Lung (tissue), 11 donors: ENCODE measurements at regions not wholly inside any gene's neighbourhood (a gene's known extent, or its start where the extent isn't known, plus 50 kb on each side); places are given as distances from the start of the nearest gene placed in this dataset.

ENCODE experiments used
- ATAC-seq: fragments of 200-7000 bp; cut with Tn5 transposase; one replicate; pipeline ENCODE4 v1.9.1; 2020; ENCODE audit warnings: moderate number of reproducible peaks; ENCODE audit not compliant: insufficient read depth, low FRiP score
- DNase-seq, 3 donors: peaks; one replicate each; pipeline ENCODE4 v3.0.0-alpha.2; 2013 to 2017
- H3K27ac ChIP-seq, 2 donors: one replicate each; pipeline ENCODE4 v1.5.1; 2013; ENCODE audit warnings: mild to moderate bottlenecking in 2 of 2, moderate library complexity in 2 of 2, control low read depth in 1 of 2, inconsistent platforms in 1 of 2, low read depth in 1 of 2, low read length in 1 of 2
- H3K27me3 ChIP-seq, 3 donors: one replicate each; pipeline ENCODE4 v1.5.1; 2013; ENCODE audit warnings: low read length in 2 of 3; ENCODE audit not compliant: control insufficient read depth in 3 of 3, insufficient read depth in 3 of 3
- H3K36me3 ChIP-seq, 4 donors: one replicate each; pipeline ENCODE4 v1.5.1; 2013; ENCODE audit warnings: low read length in 4 of 4, mild to moderate bottlenecking in 1 of 4, moderate library complexity in 1 of 4; ENCODE audit not compliant: control insufficient read depth in 4 of 4, insufficient read depth in 4 of 4
- H3K4me1 ChIP-seq, 5 donors: one replicate each; pipeline ENCODE4 v1.5.1; 2013; ENCODE audit warnings: low read length in 5 of 5, mild to moderate bottlenecking in 2 of 5, moderate library complexity in 1 of 5; ENCODE audit not compliant: control insufficient read depth in 5 of 5, insufficient read depth in 5 of 5
- H3K4me3 ChIP-seq: one replicate; pipeline ENCODE4 v1.5.1; 2013; ENCODE audit warnings: mild to moderate bottlenecking, control low read depth, moderate library complexity
- H3K9ac ChIP-seq, 2 donors: one replicate each; pipeline ENCODE4 v1.5.1; 2013; ENCODE audit warnings: low read length in 2 of 2, control low read depth in 1 of 2; ENCODE audit not compliant: insufficient read depth in 1 of 2
- H3K9me3 ChIP-seq, 4 donors: one replicate each; pipeline ENCODE4 v1.5.1; 2013; ENCODE audit warnings: low read length in 3 of 4, mild to moderate bottlenecking in 1 of 4, moderate library complexity in 1 of 4; ENCODE audit not compliant: control insufficient read depth in 4 of 4, insufficient read depth in 3 of 4
- WGBS, 2 donors: extraction: QIAGEN DNeasy Blood & Tissue Kit; methylation state at CpG; one replicate each; pipeline ENCODE4 v1.1.7; 2013; 5-methylcytosine and 5-hydroxymethylcytosine counted together
- TF ChIP-seq, protein P1 (sequence below): IDR thresholded peaks from 2 replicates; pipeline ENCODE4 v1.5.1; 2012; ENCODE audit warnings: mild to moderate bottlenecking; ENCODE audit errors: control extremely low read depth, extremely low read depth
- donor health status: control.
- donor health status: control.
- donor health status: Bipolar disorder and iron deficiency.
- donor health status: healthy.
- donor health status: DM: yes; HTN: yes; CAD: no.

DNA sequence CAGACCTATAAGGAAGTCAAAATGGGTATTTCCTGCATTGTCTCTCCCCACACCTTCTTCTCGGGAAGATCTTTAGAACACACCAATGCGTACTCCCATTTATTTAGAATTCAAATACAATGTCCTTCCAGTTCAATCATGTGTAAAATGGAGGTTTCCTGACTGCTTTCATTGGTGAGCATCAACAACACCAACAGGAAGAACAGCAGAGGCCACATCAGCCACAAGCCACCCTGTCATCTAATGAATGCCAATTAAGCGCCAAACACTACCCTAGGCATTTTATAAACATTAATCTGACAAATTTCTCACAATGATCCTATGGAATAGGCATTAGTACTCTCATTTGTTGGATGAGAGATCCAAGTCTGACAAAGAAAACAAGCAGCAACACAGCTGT is 68.4 kb upstream of the SMLR1 start:
- H3K4me3 ChIP-seq = no peak overlapping the region
- TF ChIP-seq, protein P1, sequence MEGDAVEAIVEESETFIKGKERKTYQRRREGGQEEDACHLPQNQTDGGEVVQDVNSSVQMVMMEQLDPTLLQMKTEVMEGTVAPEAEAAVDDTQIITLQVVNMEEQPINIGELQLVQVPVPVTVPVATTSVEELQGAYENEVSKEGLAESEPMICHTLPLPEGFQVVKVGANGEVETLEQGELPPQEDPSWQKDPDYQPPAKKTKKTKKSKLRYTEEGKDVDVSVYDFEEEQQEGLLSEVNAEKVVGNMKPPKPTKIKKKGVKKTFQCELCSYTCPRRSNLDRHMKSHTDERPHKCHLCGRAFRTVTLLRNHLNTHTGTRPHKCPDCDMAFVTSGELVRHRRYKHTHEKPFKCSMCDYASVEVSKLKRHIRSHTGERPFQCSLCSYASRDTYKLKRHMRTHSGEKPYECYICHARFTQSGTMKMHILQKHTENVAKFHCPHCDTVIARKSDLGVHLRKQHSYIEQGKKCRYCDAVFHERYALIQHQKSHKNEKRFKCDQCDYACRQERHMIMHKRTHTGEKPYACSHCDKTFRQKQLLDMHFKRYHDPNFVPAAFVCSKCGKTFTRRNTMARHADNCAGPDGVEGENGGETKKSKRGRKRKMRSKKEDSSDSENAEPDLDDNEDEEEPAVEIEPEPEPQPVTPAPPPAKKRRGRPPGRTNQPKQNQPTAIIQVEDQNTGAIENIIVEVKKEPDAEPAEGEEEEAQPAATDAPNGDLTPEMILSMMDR = no peak
- H3K4me1 ChIP-seq = no peaks in the 10 kb centered on the region
- ATAC-seq = no peak
- H3K27ac ChIP-seq = no peak overlapping the region
- H3K9me3 ChIP-seq = peaks cover 0 to 2% (median 0%) of the 10 kb centered on the region in 4 donors
- no peaks in the 10 kb centered on the region for H3K36me3 ChIP-seq
- DNase-seq = no peak
- WGBS, 2 donors = 85% methylated on average over 3 of the region's 3 CpGs
- H3K9ac ChIP-seq = no peak overlapping the region
- no peaks in the 10 kb centered on the region for H3K27me3 ChIP-seq

DNA sequence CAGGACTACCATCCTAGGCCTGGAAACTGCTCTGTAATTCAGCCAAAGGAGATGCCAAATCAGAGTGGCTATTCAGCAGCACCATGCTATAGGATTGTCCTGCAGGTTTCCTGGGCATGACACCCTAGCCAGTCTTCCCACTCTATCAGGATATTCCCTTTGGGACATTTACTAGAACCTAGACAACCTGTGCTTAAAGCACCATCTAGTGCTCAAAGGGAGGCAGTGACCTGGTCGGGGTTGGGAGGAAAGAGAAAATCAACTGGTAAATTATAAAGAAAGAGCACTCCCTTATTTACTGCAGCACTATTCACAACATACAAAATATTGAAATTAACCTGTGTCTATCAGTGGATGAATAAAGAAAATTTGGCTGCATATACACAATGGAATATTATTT is 67.2 kb upstream of the SMLR1 start:
- no peaks in the 10 kb centered on the region for H3K27me3 ChIP-seq
- WGBS, 2 donors = 73 to 76% methylated on average over 1 of the region's 1 CpG

GRCh38 chr6:130761286-130761685 is 65.9 kb upstream of the SMLR1 start:
- H3K4me1 ChIP-seq = no peaks in the 10 kb centered on the region
- no peak overlapping the region for H3K27ac ChIP-seq
- H3K9ac ChIP-seq = no peak overlapping the region
- H3K27me3 ChIP-seq = no peaks in the 10 kb centered on the region
- no peaks in the 10 kb centered on the region for H3K36me3 ChIP-seq
- no peak for ATAC-seq
- peaks cover 0 to 2% (median 0%) of the 10 kb centered on the region in 4 donors for H3K9me3 ChIP-seq
- TF ChIP-seq, protein P1 = no peak
- no peak for DNase-seq
- WGBS, 2 donors = 96 to 97% methylated on average over 1 of the region's 1 CpG
- H3K4me3 ChIP-seq = no peak overlapping the region

More for the DNA sequence above, 67.2 kb upstream of the SMLR1 start:
- no peak for DNase-seq
- TF ChIP-seq, protein P1 = no peak
- Histone ChIP-seq H3K9me3 (peaks cover 0 to 2% (median 0%) of the 10 kb centered on the region in 4 donors), H3K27ac (no peak overlapping the region), H3K4me1 (no peaks in the 10 kb centered on the region), H3K9ac (no peak overlapping the region), H3K4me3 (no peak overlapping the region), H3K36me3 (no peaks in the 10 kb centered on the region)
- ATAC-seq = no peak

GRCh38 chr6:130765181-130765727 is 62.0 kb upstream of the SMLR1 start:
- no peak for DNase-seq
- H3K4me1 ChIP-seq = no peaks in the 10 kb centered on the region
- no peak overlapping the region for H3K4me3 ChIP-seq
- H3K27ac ChIP-seq = no peak overlapping the region
- ATAC-seq = no peak
- no peaks in the 10 kb centered on the region for H3K9me3 ChIP-seq
- no peaks in the 10 kb centered on the region for H3K36me3 ChIP-seq
- WGBS, 2 donors = 89 to 99% methylated on average over 3 of the region's 3 CpGs
- H3K27me3 ChIP-seq = no peaks in the 10 kb centered on the region
- TF ChIP-seq, protein P1 = no peak
- no peak overlapping the region for H3K9ac ChIP-seq
